ENCODE measurements at regions not wholly inside any gene's neighbourhood (a gene's known extent, or its start where the extent isn't known, plus 50 kb on each side); places are given as distances from the start of the nearest gene placed in this dataset.

- H3K4me1 Mint-ChIP-seq (ENCODE audit: low read depth, unreplicated experiment), result no peaks in the 10 kb centered on the region
- H3K27me3 Mint-ChIP-seq (ENCODE audit: unreplicated experiment), result no peaks in the 10 kb centered on the region
- H3K4me3 Mint-ChIP-seq (ENCODE audit: unreplicated experiment), result no peak overlapping the region
- no peak for TF ChIP-seq CTCF (IDR thresholded peaks at IDR 0.05; ENCODE audit: partially characterized antibody, unreplicated experiment)
- no peaks in the 10 kb centered on the region for H3K36me3 Mint-ChIP-seq (ENCODE audit: unreplicated experiment)
- no peak overlapping the region for H3K27ac Mint-ChIP-seq (ENCODE audit: unreplicated experiment)
- H3K9me3 Mint-ChIP-seq (ENCODE audit: unreplicated experiment), result no peaks in the 10 kb centered on the region
- DNase-seq, result no peak
Measured at GRCh38 chr6:140833408-140833807, 1299.3 kb upstream of the GJE1 start.

- Mint-ChIP-seq H3K36me3 (ENCODE audit: unreplicated experiment) (no peaks in the 10 kb centered on the region), H3K9me3 (ENCODE audit: unreplicated experiment) (no peaks in the 10 kb centered on the region)
Measured at GRCh38 chr6:140830666-140831065, 1302.1 kb upstream of the GJE1 start.

GRCh38 chr6:140828856-140829255 lies 1303.9 kb upstream of the GJE1 start:
- DNase-seq, result no peak
- H3K27ac Mint-ChIP-seq (ENCODE audit: unreplicated experiment), result no peak overlapping the region
- no peaks in the 10 kb centered on the region for H3K4me1 Mint-ChIP-seq (ENCODE audit: low read depth, unreplicated experiment)
- no peaks in the 10 kb centered on the region for H3K9me3 Mint-ChIP-seq (ENCODE audit: unreplicated experiment)
- no peaks in the 10 kb centered on the region for H3K36me3 Mint-ChIP-seq (ENCODE audit: unreplicated experiment)
- no peak overlapping the region for H3K4me3 Mint-ChIP-seq (ENCODE audit: unreplicated experiment)
- no peak for TF ChIP-seq CTCF (IDR thresholded peaks at IDR 0.05; ENCODE audit: partially characterized antibody, unreplicated experiment)
- H3K27me3 Mint-ChIP-seq (ENCODE audit: unreplicated experiment), result no peaks in the 10 kb centered on the region

More at GRCh38 chr6:140830666-140831065, 1302.1 kb upstream of the GJE1 start:
- H3K27ac Mint-ChIP-seq (ENCODE audit: unreplicated experiment), result no peak overlapping the region
- no peak for TF ChIP-seq CTCF (IDR thresholded peaks at IDR 0.05; ENCODE audit: partially characterized antibody, unreplicated experiment)
- DNase-seq, result no peak
- no peaks in the 10 kb centered on the region for H3K4me1 Mint-ChIP-seq (ENCODE audit: low read depth, unreplicated experiment)
- H3K4me3 Mint-ChIP-seq (ENCODE audit: unreplicated experiment), result no peak overlapping the region
- no peaks in the 10 kb centered on the region for H3K27me3 Mint-ChIP-seq (ENCODE audit: unreplicated experiment)

GRCh38 chr6:140827593-140827992 lies 1305.1 kb upstream of the GJE1 start:
- Mint-ChIP-seq H3K4me1 (ENCODE audit: low read depth, unreplicated experiment) (no peaks in the 10 kb centered on the region), H3K9me3 (ENCODE audit: unreplicated experiment) (no peaks in the 10 kb centered on the region), H3K27me3 (ENCODE audit: unreplicated experiment) (no peaks in the 10 kb centered on the region), H3K36me3 (ENCODE audit: unreplicated experiment) (no peaks in the 10 kb centered on the region), H3K4me3 (ENCODE audit: unreplicated experiment) (no peak overlapping the region), H3K27ac (ENCODE audit: unreplicated experiment) (no peak overlapping the region)
- TF ChIP-seq CTCF (IDR thresholded peaks at IDR 0.05; ENCODE audit: partially characterized antibody, unreplicated experiment), result no peak
- DNase-seq, result no peak

- H3K27me3 Mint-ChIP-seq (ENCODE audit: unreplicated experiment), result no peaks in the 10 kb centered on the region
- no peak overlapping the region for H3K27ac Mint-ChIP-seq (ENCODE audit: unreplicated experiment)
- DNase-seq, result no peak
- no peaks in the 10 kb centered on the region for H3K36me3 Mint-ChIP-seq (ENCODE audit: unreplicated experiment)
- H3K9me3 Mint-ChIP-seq (ENCODE audit: unreplicated experiment), result no peaks in the 10 kb centered on the region
- H3K4me3 Mint-ChIP-seq (ENCODE audit: unreplicated experiment), result no peak overlapping the region
- TF ChIP-seq CTCF (IDR thresholded peaks at IDR 0.05; ENCODE audit: partially characterized antibody, unreplicated experiment), result no peak
- H3K4me1 Mint-ChIP-seq (ENCODE audit: low read depth, unreplicated experiment), result no peaks in the 10 kb centered on the region
Measured at GRCh38 chr6:140825731-140826130, 1307.0 kb upstream of the GJE1 start.

All from glutamatergic neuron (in vitro differentiated cells).